ENCODE measurements at regions not wholly inside any gene's neighbourhood (a gene's known extent, or its start where the extent isn't known, plus 50 kb on each side); places are given as distances from the start of the nearest gene placed in this dataset.

- ChIA-PET CTCF (ENCODE audit: low intra/inter-chr PET ratio, low total read pairs) (no interaction called here), POLR2A (no interaction called here)
- in situ Hi-C loops (cut with HindIII; ENCODE audit: extremely low pct_ligation_motif_present, low pct_unique_long_range_greater_than_20kb): no loop called here
- no peaks in the 10 kb centered on the region for H3K27me3 ChIP-seq (ENCODE audit: control insufficient read depth in 1 of 2, insufficient read depth in 2 of 2, low read length in 2 of 2)
- no peaks in the 10 kb centered on the region for H3K79me2 ChIP-seq (ENCODE audit: insufficient read depth, low read length)
- 2% methylated on average over 3 of the region's 3 CpGs for WGBS (ENCODE audit: low lambda C conversion rate)
- H3K27ac ChIP-seq (ENCODE audit: extremely low read length, insufficient read depth, low read length): no peak overlapping the region
- no peaks in the 10 kb centered on the region for H3K36me3 ChIP-seq (replicated peaks in 1 of 2; ENCODE audit: control insufficient read depth in 1 of 2, insufficient read depth in 2 of 2, low read length in 2 of 2)
- H3K4me3 ChIP-seq (replicated peaks in 1 of 3; ENCODE audit: insufficient read depth in 1 of 3, low read depth in 2 of 3, low read length in 3 of 3): no peak overlapping the region
- no peaks in the 10 kb centered on the region for H4K20me1 ChIP-seq (ENCODE audit: insufficient read depth, low read length)
- no peak overlapping the region for H2AFZ ChIP-seq (ENCODE audit: low read length)
- intact Hi-C loops (cut with micrococcal nuclease; ENCODE audit: unreplicated experiment): no loop called here
- H3K9me3 ChIP-seq (ENCODE audit: low read length): no peaks in the 10 kb centered on the region
- no peak for DNase-seq (ENCODE audit: low spot score)
- H3K4me2 ChIP-seq (ENCODE audit: low read depth, low read length): no peak overlapping the region
- H3K4me1 ChIP-seq (ENCODE audit: insufficient read depth, low read length): no peaks in the 10 kb centered on the region
- no peak for ATAC-seq
- BruUV-seq (replicated peaks): no TSS peak
- no peak for FAIRE-seq
- no peak overlapping the region for H3K9ac ChIP-seq (ENCODE audit: insufficient read depth, low read depth, low read length)
- TF ChIP-seq ZNF678 (CRISPR knock-in tag; IDR thresholded peaks at IDR 0.05) (no peak), ZNF17 (CRISPR knock-in tag; IDR thresholded peaks at IDR 0.05) (no peak), ZNF326 (CRISPR knock-in tag; IDR thresholded peaks at IDR 0.05; ENCODE audit: borderline replicate concordance) (no peak), TCF12 (IDR thresholded peaks at IDR 0.05) (no peak), TCF12 (CRISPR knock-in tag; IDR thresholded peaks at IDR 0.05) (no peak), DDIT3 (CRISPR knock-in tag; IDR thresholded peaks at IDR 0.05) (no peak), RCOR2 (CRISPR knock-in tag; IDR thresholded peaks at IDR 0.05) (no peak), MAFG (CRISPR knock-in tag; IDR thresholded peaks at IDR 0.05) (no peak), ZNF775 (CRISPR knock-in tag; IDR thresholded peaks at IDR 0.05; ENCODE audit: borderline replicate concordance) (no peak), ARNT2 (CRISPR knock-in tag; IDR thresholded peaks at IDR 0.05; ENCODE audit: low read depth) (no peak), ZNF562 (CRISPR knock-in tag; IDR thresholded peaks at IDR 0.05; ENCODE audit: borderline replicate concordance) (no peak), PAWR (CRISPR knock-in tag; IDR thresholded peaks at IDR 0.05; ENCODE audit: borderline replicate concordance) (no peak), MXD3 (CRISPR knock-in tag; IDR thresholded peaks at IDR 0.05) (no peak), XBP1 (CRISPR knock-in tag; IDR thresholded peaks at IDR 0.05) (no peak), PAF1 (CRISPR knock-in tag; IDR thresholded peaks at IDR 0.05) (no peak)
Measured at GRCh38 chr7:81317741-81318140, 398.9 kb upstream of the SEMA3C start.

Data from HepG2 (cell line).